GM19324 (cell line): ENCODE measurements at regions not wholly inside any gene's neighbourhood (a gene's known extent, or its start where the extent isn't known, plus 50 kb on each side); places are given as distances from the start of the nearest gene placed in this dataset.
"Not testable (repeated sequence)": the region's sequence is repeated elsewhere in the genome, so short reads cannot be mapped to it uniquely, and the experiment has no call there.

Experiments used
- ATAC-seq: cut with Tn5 transposase; IDR thresholded peaks from one replicate; pipeline ENCODE4 v1.9.1; 2021; ENCODE audit warnings: mild to moderate bottlenecking, moderate library complexity; ENCODE audit not compliant: unreplicated experiment, low FRiP score

DNA sequence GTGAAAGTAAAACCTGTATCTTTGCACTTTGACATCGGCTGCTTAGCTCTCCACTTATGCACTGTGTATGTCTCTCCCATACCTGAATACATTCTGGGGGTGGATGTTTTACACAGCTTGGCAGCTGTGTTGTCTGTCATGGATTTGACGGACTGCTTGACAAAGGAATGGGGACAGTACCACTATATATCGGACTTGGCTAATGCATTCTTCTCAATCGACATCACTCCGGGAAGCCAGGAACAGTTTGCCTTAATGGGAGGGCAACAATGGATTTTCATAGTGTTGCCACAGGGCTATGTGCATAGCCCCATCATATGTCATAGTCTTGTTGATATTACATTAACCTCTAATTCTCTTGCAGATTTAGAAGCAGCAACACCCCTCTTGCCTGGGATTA, 1008.3 kb downstream of the DNAH5 start:
- ATAC-seq = no peak

DNA sequence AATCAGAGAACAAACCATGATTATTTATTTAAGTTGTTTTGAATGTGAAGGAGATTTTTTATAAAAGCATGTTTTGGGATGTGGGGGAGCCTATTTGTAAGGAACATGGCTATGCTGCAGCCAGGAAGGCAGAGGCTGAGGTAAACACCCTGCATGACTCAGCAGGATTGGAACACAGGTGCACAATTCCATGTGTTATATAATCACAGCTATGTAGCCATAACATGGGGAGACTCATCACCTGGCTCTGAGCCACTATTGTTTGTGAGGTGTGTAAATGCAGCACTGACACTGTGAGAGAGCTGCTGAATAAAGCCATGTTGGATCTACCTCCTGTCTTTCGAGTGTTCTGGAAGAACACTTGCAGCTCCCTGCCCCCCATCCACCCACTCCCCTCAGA, 1009.8 kb downstream of the DNAH5 start:
- no peak for ATAC-seq

DNA sequence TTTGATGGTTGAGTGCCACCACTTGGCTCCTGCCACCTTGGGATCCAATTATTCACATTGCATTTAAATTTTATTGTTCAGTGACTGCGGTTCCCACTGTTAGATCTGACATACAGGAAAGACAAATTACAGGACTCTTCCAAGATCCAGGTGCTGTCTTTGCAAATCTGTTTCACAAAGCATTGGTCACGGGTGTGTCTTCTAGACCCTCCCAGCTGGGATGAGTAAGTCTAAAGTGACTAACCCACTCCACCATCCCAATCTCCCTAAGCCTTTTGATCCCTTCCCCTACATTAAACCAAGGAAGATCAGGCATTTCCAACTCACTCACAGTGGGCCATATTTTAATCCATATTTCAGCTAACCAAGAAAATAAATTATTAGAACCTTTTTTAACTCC, 1016.3 kb upstream of the CTNND2 start:
- no peak for ATAC-seq

DNA sequence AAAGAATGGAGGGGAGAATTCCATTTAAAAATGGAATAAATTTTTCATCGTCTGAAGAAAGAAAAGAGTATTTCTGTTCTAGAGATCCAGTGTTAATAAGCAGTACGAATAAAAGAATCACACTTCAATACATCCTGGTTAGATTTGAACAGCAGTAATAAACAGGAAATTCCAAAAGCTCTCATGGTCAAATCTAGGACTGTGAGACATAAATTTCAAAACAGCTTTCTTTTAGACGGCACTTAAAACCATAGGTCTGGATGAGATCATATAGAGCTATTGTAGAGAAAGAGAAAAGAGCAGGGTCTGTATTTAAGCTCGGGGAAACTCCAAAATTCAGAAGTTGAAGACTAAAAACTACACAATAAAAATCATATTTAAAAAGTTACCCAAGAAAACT, 1006.9 kb upstream of the CTNND2 start:
- ATAC-seq = no peak

DNA sequence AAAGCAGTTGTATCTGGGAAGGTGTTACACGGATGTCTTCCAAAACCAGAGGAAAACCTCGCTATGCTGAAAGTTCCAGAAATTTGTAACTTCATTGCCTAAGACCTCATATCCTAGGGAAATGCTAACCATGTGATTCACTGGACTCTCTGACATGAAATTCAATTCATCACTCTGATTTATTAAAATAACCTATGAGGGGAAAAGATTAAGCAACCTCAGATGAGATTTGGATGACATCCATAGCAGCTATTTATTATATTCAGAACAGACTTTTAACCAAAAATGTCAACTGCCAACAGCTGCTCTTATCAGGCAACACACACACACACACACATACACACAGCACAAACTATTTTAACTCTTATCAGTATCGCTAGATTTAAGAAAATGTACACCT, 1006.4 kb upstream of the CTNND2 start:
- no peak for ATAC-seq

DNA sequence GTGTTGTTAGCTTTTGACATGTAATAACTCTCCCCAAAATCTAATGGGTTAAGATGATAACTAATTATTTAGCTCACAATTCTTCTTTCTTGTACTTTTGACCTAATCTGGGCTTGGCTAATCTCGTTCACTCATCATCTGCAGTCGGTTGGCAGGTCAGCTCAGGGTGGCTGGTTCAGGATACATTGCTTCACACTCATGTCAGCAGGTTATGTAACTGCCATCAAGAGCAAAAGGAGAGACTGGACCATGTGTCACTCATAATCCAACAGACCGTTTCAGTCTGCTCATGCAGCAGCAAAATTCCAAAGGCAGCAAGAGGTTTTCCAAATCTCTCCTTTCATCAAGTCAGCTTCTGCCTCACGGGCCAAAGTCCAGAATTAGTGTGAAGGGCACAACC, 998.4 kb upstream of the CTNND2 start:
- ATAC-seq = no peak

DNA sequence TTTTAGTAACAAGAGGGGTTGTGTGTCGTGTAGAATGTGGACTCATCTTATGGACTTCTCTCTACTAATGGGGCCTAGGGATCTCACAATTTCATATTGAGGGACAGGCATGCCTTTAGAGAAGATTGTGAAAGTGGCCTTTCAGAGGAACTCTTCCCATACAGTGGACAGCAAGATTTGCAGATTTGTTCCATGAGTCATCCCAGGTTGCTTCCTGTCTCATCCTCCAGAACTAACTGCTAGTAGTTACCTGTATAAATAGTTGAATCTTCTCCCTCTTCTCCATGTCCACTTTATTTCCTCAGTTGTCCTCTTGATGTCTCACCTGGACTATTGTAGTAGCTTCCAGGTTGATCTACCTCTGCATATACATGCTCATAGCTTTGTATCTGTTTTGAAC, 997.5 kb upstream of the CTNND2 start:
- no peak for ATAC-seq

DNA sequence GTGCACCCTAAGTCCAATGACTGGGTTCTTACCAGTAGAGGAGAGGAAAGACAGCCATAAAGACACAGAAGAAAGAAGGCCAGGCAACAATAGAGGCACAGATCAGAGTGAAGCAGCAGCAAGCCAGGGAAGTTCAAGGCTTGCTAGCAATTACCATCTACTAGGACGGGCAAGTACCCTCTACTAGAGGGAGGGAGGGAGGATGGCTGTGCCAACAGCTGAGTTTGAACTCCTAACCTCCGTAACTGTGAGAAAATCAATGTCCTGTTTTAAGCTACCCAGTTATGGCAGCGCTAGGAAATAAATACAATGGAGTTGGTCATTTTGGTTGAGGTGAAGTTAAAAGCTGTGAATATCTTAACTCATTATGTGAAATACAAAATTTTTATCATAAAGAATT, 991.8 kb upstream of the CTNND2 start:
- ATAC-seq = no peak

DNA sequence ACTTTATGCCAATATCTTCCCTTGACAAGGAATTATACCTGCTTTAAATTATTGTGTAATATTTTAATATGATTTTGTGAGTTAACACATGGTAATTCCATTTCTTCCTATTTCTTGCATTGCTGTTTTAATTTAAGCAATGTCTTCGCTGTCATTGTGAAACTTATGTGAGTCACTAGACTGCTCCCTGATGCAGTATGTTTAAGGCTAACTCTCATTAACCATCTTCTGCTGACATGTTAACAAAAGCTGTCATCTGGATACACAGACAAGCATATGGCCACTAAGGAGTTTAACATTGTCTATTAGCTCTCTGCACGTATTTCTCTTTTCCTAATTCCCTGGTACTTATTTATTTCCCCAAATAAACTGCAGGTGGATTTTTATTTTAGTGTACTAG, 980.8 kb upstream of the CTNND2 start:
- ATAC-seq = no peak

DNA sequence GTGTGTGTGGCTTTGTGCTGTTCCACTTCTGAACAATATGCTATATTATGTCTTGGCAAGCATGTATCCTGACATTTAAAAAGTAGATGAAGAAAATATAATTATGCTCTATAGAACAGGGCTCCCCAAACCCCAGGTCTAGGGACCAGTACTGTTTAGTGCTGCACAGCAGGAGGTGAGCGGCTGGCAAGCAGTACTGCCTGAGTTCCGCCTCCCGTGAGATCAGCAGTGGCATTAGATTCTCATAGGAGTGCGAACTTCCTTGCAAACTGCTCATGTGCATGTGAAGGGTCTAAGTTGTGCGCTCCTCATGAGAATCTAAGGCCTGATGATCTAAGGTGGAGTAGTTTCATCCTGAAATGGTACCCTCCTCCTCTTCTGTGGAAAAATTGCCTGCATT, 979.1 kb upstream of the CTNND2 start:
- ATAC-seq = no peak

DNA sequence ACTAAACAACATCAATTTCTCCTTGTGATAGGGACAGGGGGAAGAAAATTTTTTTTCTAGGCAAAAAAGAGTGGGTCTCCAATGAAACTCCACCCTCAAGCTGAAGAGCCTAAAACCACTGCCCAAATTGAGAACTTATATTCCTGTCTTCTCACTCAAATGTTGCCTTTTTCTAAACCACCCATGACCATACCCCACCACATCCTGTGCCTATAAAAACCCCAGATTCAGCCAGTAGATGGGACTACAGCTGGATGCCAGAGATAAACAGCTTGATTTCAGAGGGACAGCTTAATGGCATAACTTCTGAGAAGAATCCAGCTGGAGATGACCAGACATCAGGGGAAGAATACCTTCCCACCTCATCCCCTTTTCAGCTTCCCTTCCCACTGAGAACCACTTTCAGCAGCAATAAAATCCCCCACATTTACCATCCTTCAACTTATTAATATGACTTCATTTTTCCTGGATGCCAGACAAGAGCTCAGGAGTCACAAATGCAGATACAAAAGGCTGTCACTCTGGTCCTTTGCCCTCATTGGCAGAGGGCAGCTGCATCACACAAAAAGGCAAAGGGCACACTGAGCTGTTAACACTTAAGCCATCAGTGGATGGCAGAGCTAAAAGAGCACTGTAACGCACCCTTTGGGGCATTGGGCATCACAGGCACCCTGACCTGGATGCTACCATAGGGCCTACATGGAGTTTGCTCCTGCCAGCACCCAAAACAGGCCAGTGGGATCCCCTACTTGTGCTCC, 972.5 kb upstream of the CTNND2 start:
- no peak for ATAC-seq

DNA sequence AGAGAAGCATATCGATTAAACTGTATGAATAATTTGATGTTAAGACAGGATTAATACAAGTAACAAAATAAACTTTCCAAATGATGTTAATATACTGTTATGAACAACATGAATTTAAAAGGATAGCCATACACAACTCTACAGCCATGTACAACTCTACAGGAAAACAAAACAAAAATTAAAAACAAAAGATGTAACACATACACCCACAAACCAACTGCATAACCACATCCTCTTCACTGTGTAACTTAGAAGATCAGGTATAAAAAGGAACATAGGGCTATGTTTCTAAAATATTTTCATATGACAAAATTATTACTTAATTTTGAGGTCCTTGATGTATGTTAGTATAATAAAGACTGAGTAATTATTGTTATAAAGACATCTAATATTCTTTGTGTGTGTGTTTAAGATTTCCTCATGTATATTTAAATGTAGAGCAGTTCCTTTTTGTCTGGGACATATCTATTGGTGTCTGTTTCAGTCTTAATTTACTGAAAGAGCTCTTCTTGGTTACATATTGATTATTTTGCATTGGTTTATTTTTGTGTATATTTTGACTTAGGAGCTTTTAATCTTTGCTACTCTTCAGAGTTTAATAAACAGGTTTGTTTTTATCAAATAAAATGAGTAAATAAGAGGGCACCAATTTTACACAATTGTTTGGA, 966.8 kb upstream of the CTNND2 start:
- ATAC-seq = no peak

DNA sequence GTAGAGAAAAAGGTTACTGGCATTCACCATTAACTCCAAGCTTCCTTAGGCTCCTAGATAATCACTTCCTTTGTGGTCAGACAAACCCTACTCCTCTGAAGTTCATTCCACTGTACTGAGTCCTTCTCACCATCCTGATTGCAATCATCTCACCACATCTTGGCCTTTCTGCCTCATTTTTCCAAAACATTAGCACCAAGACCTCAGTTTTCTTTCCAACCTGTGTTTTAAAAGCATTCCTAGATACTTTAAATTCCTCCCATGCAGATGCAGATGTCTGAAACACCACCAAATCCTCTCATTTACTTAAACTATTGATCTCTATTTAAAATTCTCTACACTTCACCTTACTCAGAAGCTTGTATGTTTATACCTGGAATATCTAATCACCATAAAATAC, 961.3 kb upstream of the CTNND2 start:
- no peak for ATAC-seq

DNA sequence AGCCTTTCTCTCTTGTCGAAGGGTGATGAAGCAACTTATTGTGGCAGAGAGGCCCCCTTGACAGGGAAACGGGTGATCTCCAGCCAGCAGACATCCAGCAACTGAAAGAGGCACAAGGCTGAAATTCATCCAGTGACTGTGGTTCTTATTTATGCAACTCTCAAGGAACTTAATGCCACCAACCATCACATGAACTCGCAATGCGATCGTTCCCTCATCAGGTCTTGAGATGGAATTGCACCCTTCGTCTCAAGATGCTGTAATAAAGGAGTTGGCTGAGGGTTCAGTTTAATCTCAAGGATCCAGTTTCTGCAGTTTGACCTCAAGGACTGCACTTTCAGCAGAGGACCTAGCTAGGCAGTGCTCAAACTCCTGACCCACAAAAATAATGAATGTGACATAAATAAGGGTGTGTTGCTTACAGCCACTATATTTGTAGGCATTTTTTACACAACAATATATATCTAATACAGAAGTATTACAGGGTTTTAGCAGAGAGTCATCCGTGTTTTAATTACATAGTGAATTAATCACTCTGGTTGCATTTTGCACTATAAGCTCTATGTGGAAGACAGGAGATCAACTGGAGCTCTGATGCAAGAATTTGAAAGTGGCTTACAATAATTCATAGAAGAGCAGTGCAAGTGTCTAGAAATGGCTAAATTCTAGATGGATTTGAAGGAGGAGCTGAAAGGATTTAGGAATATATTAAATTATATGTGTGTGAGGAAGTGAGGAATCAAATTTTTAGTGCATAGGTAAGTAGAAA, 957.8 kb upstream of the CTNND2 start:
- ATAC-seq = no peak

DNA sequence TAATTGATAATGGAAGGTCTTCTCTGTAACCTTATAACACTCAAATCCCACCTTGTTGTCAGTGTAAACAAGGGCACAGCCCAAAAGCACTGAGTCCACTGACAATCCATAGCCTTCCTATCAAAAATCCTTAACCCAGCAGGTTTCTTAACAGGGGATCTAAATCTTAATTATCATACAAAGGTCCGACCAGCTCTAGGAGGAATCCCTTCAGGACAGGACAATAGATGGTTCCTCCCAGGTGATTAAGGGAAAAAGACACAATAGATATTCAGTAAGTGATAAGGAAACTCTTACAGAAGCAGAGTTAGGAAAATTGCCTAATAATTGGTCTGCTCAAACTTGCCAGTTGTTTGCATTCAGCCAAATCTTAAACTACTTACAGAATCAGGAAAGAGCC, 951.9 kb upstream of the CTNND2 start:
- ATAC-seq = not testable (repeated sequence)

DNA sequence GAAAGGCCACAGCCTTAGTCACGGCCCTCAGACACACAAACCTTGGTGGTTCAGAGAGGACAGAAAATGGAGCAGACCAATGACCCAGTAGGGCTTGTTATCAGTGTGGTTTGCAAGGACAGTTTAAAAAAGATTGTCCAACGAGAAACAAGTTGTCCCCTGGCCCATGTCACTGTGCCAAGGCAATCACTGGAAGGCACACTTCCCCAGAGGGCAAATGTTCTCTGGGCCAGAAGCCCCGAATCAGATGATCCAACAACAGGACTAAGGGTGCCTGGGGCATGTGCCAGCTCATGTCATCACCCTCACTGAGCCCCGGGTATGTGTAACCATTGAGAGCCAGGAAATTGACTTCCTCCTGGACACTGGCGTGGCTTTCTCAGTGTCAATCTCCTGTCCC, 950.1 kb upstream of the CTNND2 start:
- ATAC-seq = no peak

DNA sequence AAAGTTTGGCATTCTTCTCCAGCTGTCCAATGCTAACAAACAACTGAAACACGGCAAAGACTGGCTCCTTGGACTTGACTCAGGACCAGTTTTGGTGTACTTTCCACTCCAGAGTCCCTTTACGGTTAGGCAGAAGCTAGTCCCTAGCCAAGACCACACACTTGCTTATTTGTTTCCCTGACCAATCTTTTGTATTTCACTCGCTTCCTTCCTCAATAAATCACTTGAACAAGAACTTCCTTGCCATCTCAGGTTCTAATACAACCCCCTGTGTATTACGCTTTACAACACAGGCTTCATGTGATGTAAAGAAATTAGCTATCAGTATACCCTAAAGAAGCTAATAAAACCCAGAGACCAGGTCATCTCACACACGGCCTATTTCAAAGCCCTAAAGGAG, 947.5 kb upstream of the CTNND2 start:
- ATAC-seq = no peak

DNA sequence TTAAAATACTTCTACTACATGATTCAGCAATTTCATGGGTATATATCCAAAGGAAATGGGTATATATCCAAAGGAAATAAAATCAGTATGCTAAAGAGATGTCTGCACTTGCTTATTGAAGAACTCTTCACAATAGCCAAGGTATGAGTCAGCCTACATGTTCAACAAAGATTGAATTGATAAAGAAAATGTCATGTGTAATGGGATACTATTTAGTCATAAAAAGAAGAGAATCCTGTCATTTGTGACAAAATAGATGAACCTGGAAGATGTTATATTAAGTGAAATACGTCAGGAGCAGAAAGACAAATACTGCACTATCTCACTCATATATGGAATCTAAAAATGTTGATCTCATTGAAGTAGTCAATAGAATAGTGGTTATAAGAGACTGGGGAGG, 944.5 kb upstream of the CTNND2 start:
- no peak for ATAC-seq

DNA sequence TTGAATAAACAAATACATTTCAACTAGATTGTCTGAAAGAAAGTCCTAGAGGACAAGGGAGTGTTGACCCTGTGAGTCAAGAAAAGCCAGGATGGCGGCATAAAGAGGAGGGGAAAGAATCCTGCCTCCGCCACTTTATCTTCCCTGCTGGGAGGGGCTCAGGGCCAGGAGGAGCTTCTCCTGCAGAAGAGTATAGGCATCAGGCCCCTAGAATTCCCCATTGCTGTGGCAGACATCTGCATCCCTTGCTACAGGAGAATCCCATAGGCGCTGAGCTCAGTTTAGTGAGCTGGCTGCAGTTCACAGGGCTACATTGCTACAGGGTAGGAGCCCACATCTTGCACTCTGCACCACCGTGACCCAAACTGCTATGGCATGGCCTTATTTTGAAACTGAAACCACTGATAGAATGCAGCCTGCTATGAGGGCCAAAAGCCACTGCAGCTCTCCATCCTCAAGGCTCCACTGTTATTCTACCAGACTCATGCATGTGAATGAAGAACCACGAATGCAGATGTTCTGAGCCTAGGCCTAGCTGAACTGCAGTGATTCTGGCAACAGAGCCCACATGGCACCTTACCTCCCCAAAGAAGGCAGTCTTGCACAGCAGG, 941.4 kb upstream of the CTNND2 start:
- ATAC-seq = no peak

DNA sequence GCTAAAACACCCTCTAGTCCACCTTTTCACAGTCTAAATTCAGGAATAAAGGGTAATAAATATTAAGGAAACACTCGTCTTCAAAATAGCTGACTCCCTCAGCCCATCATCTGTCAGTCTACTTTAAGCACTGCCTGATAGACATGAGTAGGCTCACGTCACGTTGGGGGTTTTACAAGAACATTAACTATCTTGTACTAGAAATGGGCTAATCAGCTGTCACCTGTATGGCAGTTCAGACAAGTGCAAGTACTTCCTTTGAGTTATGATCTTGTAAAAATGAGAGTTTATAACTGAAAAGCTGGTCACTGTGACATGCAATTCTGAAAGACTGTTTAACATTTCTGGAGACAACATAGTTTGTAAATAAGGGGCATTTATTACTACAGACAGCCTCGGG, 936.7 kb upstream of the CTNND2 start:
- no peak for ATAC-seq

DNA sequence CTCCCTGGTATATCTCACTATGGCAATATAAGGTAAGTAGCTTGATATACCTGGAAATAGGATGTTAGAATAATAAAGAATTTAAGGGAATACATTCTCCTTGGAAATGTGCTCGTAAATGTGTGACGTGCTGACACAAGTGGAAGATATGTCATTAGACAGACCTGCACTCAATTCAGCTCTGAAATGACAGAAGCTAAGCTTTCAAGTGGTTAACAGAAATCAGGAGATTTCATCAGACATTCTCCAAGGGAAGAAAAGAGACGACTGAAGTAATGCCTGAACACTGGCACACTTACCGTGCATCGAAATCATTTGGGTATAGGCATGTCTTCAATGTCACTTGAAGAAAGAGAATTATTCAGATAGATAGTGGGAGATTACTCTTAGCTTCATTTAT, 933.3 kb upstream of the CTNND2 start:
- no peak for ATAC-seq
